Stomach (tissue), 8 donors: ENCODE measurements at regions not wholly inside any gene's neighbourhood (a gene's known extent, or its start where the extent isn't known, plus 50 kb on each side); places are given as distances from the start of the nearest gene placed in this dataset.

Experiments used
- DNase-seq, 2 donors: peaks; one replicate each; pipeline versions ENCODE4 v3.0.0 to v3.0.0-alpha.2; 2013 to 2019
- H3K27ac ChIP-seq, 5 donors: fragments of 200-600 bp in 4 of 5; sonication (generic) in 4 of 5; one replicate each; pipeline ENCODE4 v1.5.1; 2013 to 2019; ENCODE audit warnings: mild to moderate bottlenecking in 1 of 5, moderate library complexity in 1 of 5
- H3K27me3 ChIP-seq, 3 donors: fragments of 200-600 bp; sonication (generic); one replicate each; pipeline ENCODE4 v1.5.1; 2017 to 2019; ENCODE audit warnings: mixed run types in 1 of 3
- H3K36me3 ChIP-seq, 4 donors: fragments of 200-600 bp; sonication (generic); 1 replicate in 3 of 4; 2 replicates in 1 of 4; pipeline ENCODE4 v1.5.1; 2016 to 2019
- H3K4me1 ChIP-seq, 4 donors: fragments of 200-600 bp; sonication (generic); one replicate each; pipeline ENCODE4 v1.5.1; 2016 to 2019
- H3K4me3 ChIP-seq, 4 donors: fragments of 200-600 bp; sonication (generic) in 3 of 4; one replicate each; pipeline ENCODE4 v1.5.1; 2016 to 2019; ENCODE audit warnings: mild to moderate bottlenecking in 1 of 4
- H3K9me3 ChIP-seq, 4 donors: fragments of 200-600 bp; sonication (generic); one replicate each; pipeline ENCODE4 v1.5.1; 2016 to 2019
- EP300 ChIP-seq: sonication (generic); formaldehyde crosslinking; IDR thresholded peaks from one replicate; pipeline ENCODE4 v1.6.1; 2017; ENCODE audit warnings: antibody characterized with exemption
- POLR2A ChIP-seq, 4 donors: fragments of 450-650 bp; IDR thresholded peaks; one replicate each; pipeline ENCODE4 v1.6.1; 2016; ENCODE audit warnings: antibody characterized with exemption in 4 of 4, control low read depth in 2 of 4, mild to moderate bottlenecking in 1 of 4, moderate library complexity in 1 of 4
- POLR2AphosphoS5 ChIP-seq, 3 donors: sonication (generic); formaldehyde crosslinking; IDR thresholded peaks; one replicate each; pipeline ENCODE4 v1.6.1; 2016; ENCODE audit warnings: antibody characterized with exemption in 3 of 3
- WGBS, 5 donors: extraction: QIAGEN DNeasy Blood & Tissue Kit in 3 of 5; methylation state at CpG; one replicate each; pipeline versions ENCODE4 v1.1.5 to v1.1.7; 2013 to 2018; 5-methylcytosine and 5-hydroxymethylcytosine counted together
- intact Hi-C: fragments of 100-400 bp; cut with DNase I; formaldehyde crosslinking; loops from one replicate; pipeline ENCODE4 v1.15.1; 2023; ENCODE audit warnings: low total_unique reads
- TF ChIP-seq, protein P1 (sequence below), 7 experiments: fragments of 450-650 bp in 4 of 7; fragments of 200-600 bp in 3 of 7; sonication (generic) in 3 of 7; IDR thresholded peaks; one replicate each; pipeline ENCODE4 v1.5.1; 2016 to 2019; ENCODE audit warnings: antibody characterized with exemption in 7 of 7, control low read depth in 2 of 7, mild to moderate bottlenecking in 1 of 7
- donor health status: healthy with polysubstance abuse.
- donor health status: Bipolar disorder and iron deficiency.
- donor health status: healthy.

DNA sequence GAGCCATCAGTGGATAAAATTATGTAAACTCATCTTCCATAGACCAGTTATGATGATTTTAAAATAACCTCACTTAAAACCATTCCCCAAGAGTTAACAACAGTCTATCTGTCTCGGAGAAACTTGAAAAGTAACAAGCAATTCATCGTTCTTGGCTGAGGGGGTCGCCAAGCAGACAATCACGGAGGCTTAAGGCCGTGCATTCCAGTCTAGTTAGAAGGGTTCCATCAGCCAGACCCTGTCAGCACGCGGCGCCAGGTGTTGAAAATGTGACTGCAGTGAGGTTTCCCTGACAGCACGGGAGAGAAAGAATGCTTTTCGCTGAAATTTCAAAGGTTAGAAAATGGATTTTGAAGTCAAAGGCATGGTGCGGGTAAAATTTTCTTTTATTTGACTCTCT, 1025.0 kb upstream of the CELF2 start:
- H3K36me3 ChIP-seq, result no peaks in the 10 kb centered on the region
- TF ChIP-seq EP300 (no peak), POLR2AphosphoS5 (IDR thresholded peaks at IDR 0.05) (no peak), POLR2A (IDR thresholded peaks at IDR 0.05) (no peak)
- TF ChIP-seq, protein P1, sequence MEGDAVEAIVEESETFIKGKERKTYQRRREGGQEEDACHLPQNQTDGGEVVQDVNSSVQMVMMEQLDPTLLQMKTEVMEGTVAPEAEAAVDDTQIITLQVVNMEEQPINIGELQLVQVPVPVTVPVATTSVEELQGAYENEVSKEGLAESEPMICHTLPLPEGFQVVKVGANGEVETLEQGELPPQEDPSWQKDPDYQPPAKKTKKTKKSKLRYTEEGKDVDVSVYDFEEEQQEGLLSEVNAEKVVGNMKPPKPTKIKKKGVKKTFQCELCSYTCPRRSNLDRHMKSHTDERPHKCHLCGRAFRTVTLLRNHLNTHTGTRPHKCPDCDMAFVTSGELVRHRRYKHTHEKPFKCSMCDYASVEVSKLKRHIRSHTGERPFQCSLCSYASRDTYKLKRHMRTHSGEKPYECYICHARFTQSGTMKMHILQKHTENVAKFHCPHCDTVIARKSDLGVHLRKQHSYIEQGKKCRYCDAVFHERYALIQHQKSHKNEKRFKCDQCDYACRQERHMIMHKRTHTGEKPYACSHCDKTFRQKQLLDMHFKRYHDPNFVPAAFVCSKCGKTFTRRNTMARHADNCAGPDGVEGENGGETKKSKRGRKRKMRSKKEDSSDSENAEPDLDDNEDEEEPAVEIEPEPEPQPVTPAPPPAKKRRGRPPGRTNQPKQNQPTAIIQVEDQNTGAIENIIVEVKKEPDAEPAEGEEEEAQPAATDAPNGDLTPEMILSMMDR (IDR thresholded peaks at IDR 0.05), result no peak
- no peaks in the 10 kb centered on the region for H3K9me3 ChIP-seq
- DNase-seq, result peak in 1 of 2 donors; percentile 13
- no peak overlapping the region for H3K27ac ChIP-seq
- WGBS, 5 donors, result 39 to 47% (median 42%) methylated on average over 11 of the region's 11 CpGs
- intact Hi-C loops, result no loop called here
- no peaks in the 10 kb centered on the region for H3K27me3 ChIP-seq
- no peaks in the 10 kb centered on the region for H3K4me1 ChIP-seq
- H3K4me3 ChIP-seq, result no peak overlapping the region

DNA sequence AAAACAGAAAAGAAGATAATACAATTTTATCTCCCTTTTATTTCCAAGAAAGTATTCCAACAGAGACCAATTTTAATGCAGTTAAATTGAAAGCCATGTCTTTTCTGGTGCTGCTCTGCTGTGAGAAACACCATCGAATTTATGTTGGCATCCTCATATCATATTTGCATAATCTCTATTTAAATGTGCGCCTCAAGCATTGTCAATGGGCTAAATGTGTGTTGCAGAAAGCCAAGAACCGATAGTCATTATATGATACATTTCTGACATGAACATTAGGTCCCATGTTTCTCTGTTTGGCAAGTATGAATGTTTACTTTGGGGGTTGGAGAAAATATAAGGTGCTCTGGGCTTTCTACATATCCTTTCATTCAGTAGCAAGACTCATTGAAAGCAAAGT, 1023.5 kb upstream of the CELF2 start:
- DNase-seq, result no peak
- no peak overlapping the region for H3K27ac ChIP-seq
- H3K9me3 ChIP-seq, result no peaks in the 10 kb centered on the region
- no peaks in the 10 kb centered on the region for H3K27me3 ChIP-seq
- H3K4me3 ChIP-seq, result no peak overlapping the region
- TF ChIP-seq EP300, result no peak
- no peak for TF ChIP-seq POLR2AphosphoS5 (IDR thresholded peaks at IDR 0.05)
- TF ChIP-seq, protein P1 (IDR thresholded peaks at IDR 0.05), result no peak
- no peak for TF ChIP-seq POLR2A (IDR thresholded peaks at IDR 0.05)
- intact Hi-C loops, result no loop called here
- H3K4me1 ChIP-seq, result no peaks in the 10 kb centered on the region
- H3K36me3 ChIP-seq, result no peaks in the 10 kb centered on the region
- 77 to 88% (median 82%) methylated on average over 3 of the region's 3 CpGs for WGBS, 5 donors

DNA sequence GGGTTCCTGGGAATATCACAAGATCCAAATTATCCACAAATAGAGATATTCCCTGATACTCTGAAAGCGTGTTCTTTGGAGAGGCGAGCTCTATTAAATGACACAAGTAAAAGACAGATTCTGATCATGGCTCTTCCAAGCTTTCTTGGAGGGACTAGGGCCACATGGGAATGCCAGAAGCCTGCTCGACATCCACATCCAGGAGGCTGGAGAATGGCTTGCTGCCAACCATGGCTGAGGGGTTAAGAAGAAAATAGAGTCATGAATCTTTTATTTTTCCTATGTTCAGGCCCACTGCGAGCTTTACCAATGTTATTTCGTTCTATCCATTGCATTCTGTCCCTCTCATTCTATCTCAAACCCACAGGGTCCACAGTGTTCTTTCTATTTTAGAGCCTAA, 1018.0 kb upstream of the CELF2 start:
- no peak for DNase-seq
- intact Hi-C loops, result no loop called here
- H3K9me3 ChIP-seq, result no peaks in the 10 kb centered on the region
- 83 to 88% (median 85%) methylated on average over 5 of the region's 5 CpGs for WGBS, 5 donors
- no peaks in the 10 kb centered on the region for H3K4me1 ChIP-seq
- no peak overlapping the region for H3K27ac ChIP-seq
- no peaks in the 10 kb centered on the region for H3K27me3 ChIP-seq
- H3K36me3 ChIP-seq, result no peaks in the 10 kb centered on the region
- no peak overlapping the region for H3K4me3 ChIP-seq
- TF ChIP-seq EP300, result no peak
- TF ChIP-seq POLR2A (IDR thresholded peaks at IDR 0.05), result no peak

DNA sequence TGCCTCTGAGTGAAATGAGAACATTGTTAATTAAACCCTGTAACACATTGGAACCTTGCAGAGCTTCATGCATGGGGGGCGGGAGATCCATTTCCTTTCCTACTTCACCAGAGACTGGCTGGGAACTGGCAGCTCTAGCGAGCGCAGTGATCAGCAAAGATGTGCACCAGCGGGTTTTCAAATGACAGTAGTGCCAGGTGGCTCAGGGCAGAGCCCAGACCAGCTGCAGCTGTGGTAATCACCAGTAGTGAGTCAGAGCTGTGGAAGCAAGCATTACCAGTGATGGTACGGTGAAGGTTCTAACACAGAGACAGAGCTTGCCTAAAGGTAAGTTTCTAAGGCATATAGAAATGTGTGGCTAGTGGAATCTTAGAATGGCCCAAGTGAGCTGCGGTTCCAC, 1009.7 kb upstream of the CELF2 start:
- 76 to 93% (median 87%) methylated on average over 6 of the region's 6 CpGs for WGBS, 5 donors
- TF ChIP-seq, protein P1 (IDR thresholded peaks at IDR 0.05), result no peak
- no peak for TF ChIP-seq EP300
- no peak for TF ChIP-seq POLR2A (IDR thresholded peaks at IDR 0.05)
- TF ChIP-seq POLR2AphosphoS5 (IDR thresholded peaks at IDR 0.05), result no peak
- no peaks in the 10 kb centered on the region for H3K36me3 ChIP-seq
- no peak overlapping the region for H3K27ac ChIP-seq
- no peaks in the 10 kb centered on the region for H3K27me3 ChIP-seq
- no peaks in the 10 kb centered on the region for H3K4me1 ChIP-seq
- no peak overlapping the region for H3K4me3 ChIP-seq
- intact Hi-C loops, result no loop called here
- H3K9me3 ChIP-seq, result no peaks in the 10 kb centered on the region
- DNase-seq, result no peak

DNA sequence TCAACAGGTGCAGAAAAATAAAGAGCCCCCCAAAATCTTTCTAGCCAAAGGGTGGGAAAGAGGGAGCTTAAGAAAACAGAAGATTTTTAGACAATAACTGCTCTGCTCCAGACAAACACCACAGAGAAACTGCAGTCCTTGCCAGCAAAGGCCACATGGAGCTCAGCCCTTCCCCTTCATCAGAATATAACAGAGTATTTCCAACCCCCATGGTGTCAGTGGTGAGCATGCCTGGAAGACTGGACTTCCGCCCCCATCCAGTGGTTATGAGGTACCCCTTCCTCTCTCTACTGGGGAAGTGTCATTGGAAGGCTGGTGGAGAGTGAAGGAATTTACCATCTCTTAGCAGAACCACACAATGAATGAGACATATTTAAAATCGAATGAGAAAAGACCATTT, 1007.3 kb upstream of the CELF2 start:
- H3K36me3 ChIP-seq, result no peaks in the 10 kb centered on the region
- H3K27me3 ChIP-seq, result no peaks in the 10 kb centered on the region
- no peak overlapping the region for H3K27ac ChIP-seq
- intact Hi-C loops, result no loop called here
- no peaks in the 10 kb centered on the region for H3K4me1 ChIP-seq
- H3K4me3 ChIP-seq, result no peak overlapping the region
- no peak for TF ChIP-seq POLR2AphosphoS5 (IDR thresholded peaks at IDR 0.05)
- no peak for TF ChIP-seq EP300
- no peak for TF ChIP-seq POLR2A (IDR thresholded peaks at IDR 0.05)
- TF ChIP-seq, protein P1 (IDR thresholded peaks at IDR 0.05), result no peak
- no peaks in the 10 kb centered on the region for H3K9me3 ChIP-seq
- no peak for DNase-seq
- 78 to 87% (median 83%) methylated on average over 2 of the region's 2 CpGs for WGBS, 5 donors
